Thoracic aorta (tissue), 2 donors: ENCODE measurements at regions not wholly inside any gene's neighbourhood (a gene's known extent, or its start where the extent isn't known, plus 50 kb on each side); places are given as distances from the start of the nearest gene placed in this dataset.

Source experiments
- ATAC-seq: fragments of 150-250 bp; one replicate; pipeline ENCODE4 v1.8.0; 2017; ENCODE audit warnings: low read depth; ENCODE audit not compliant: insufficient number of reproducible peaks, low FRiP score
- DNase-seq: peaks from one replicate; pipeline ENCODE4 v3.0.0-alpha.2; 2020; ENCODE audit warnings: low spot score
- H3K27ac ChIP-seq, 2 donors: fragments of 200-600 bp; sonication (generic); 1 replicate in 1 of 2; 2 replicates in 1 of 2; pipeline ENCODE4 v1.5.1; 2016; ENCODE audit warnings: mild to moderate bottlenecking in 2 of 2, moderate library complexity in 2 of 2
- H3K27me3 ChIP-seq: fragments of 200-600 bp; sonication (generic); replicated peaks from 2 replicates; pipeline ENCODE4 v1.6.0; 2016; ENCODE audit warnings: mild to moderate bottlenecking; ENCODE audit not compliant: insufficient read depth
- H3K36me3 ChIP-seq: fragments of 200-600 bp; sonication (generic); one replicate; pipeline ENCODE4 v1.5.1; 2016
- H3K4me1 ChIP-seq, 2 donors: fragments of 200-600 bp; sonication (generic); 1 replicate in 1 of 2; 2 replicates in 1 of 2; pipeline versions ENCODE4 v1.5.1 to v1.6.0; 2016; ENCODE audit warnings: low read depth in 2 of 2, mild to moderate bottlenecking in 1 of 2; ENCODE audit not compliant: control insufficient read depth in 1 of 2
- H3K4me3 ChIP-seq: fragments of 200-600 bp; sonication (generic); 2 replicates; pipeline ENCODE4 v1.5.1; 2016; ENCODE audit warnings: mild to moderate bottlenecking
- H3K9me3 ChIP-seq: fragments of 200-600 bp; sonication (generic); 2 replicates; pipeline ENCODE4 v1.5.1; 2016
- CTCF ChIP-seq: fragments of 200-600 bp; sonication (generic); IDR thresholded peaks from one replicate; pipeline ENCODE4 v1.5.1; 2019; ENCODE audit warnings: antibody characterized with exemption

- Histone ChIP-seq H3K27ac (peak overlapping the region; percentile 82 to 86), H3K9me3 (no peaks in the 10 kb centered on the region), H3K4me1 (peaks cover 21 to 44% of the 10 kb centered on the region in 2 donors), H3K36me3 (no peaks in the 10 kb centered on the region), H3K4me3 (no peak overlapping the region), H3K27me3 (no peaks in the 10 kb centered on the region)
- TF ChIP-seq CTCF, result no peak
- no peak for DNase-seq
- no peak for ATAC-seq
Measured at GRCh38 chr10:92758594-92758993, 68.8 kb downstream of the HHEX start.

- TF ChIP-seq CTCF, result no peak
- no peak for DNase-seq
- H3K27ac ChIP-seq, result peak overlapping the region; percentile 31 to 51
- H3K36me3 ChIP-seq, result no peaks in the 10 kb centered on the region
- peaks cover 21 to 44% of the 10 kb centered on the region in 2 donors for H3K4me1 ChIP-seq
- no peaks in the 10 kb centered on the region for H3K27me3 ChIP-seq
- ATAC-seq, result no peak
- no peak overlapping the region for H3K4me3 ChIP-seq
- no peaks in the 10 kb centered on the region for H3K9me3 ChIP-seq
Measured at GRCh38 chr10:92760609-92761008, 70.9 kb downstream of the HHEX start.

- Histone ChIP-seq H3K27ac (peak overlapping the region; percentile 23 to 59), H3K9me3 (no peaks in the 10 kb centered on the region), H3K36me3 (no peaks in the 10 kb centered on the region), H3K27me3 (no peaks in the 10 kb centered on the region), H3K4me1 (peaks cover 19 to 35% of the 10 kb centered on the region in 2 donors), H3K4me3 (peak overlapping the region; percentile 13)
- no peak for ATAC-seq
- TF ChIP-seq CTCF, result no peak
- no peak for DNase-seq
Measured at GRCh38 chr10:92761571-92761970, 71.8 kb downstream of the HHEX start.

- peaks cover 14 to 18% of the 10 kb centered on the region in 2 donors for H3K4me1 ChIP-seq
- H3K27me3 ChIP-seq, result no peaks in the 10 kb centered on the region
- TF ChIP-seq CTCF, result no peak
- ATAC-seq (no peak), DNase-seq (no peak)
- H3K27ac ChIP-seq, result no peak overlapping the region
- no peak overlapping the region for H3K4me3 ChIP-seq
- H3K36me3 ChIP-seq, result no peaks in the 10 kb centered on the region
- peaks cover 8% of the 10 kb centered on the region for H3K9me3 ChIP-seq
Measured at GRCh38 chr10:92763634-92764155, 73.9 kb downstream of the HHEX start.

GRCh38 chr10:92766451-92766850, 76.7 kb downstream of the HHEX start:
- Histone ChIP-seq H3K27ac (no peak overlapping the region), H3K4me3 (no peak overlapping the region), H3K27me3 (no peaks in the 10 kb centered on the region), H3K36me3 (no peaks in the 10 kb centered on the region), H3K9me3 (peaks cover 8% of the 10 kb centered on the region), H3K4me1 (peaks cover 4 to 7% of the 10 kb centered on the region in 2 donors)
- DNase-seq (no peak), ATAC-seq (no peak)
- no peak for TF ChIP-seq CTCF
